Coronary artery (tissue), 2 donors: ENCODE measurements at regions not wholly inside any gene's neighbourhood (a gene's known extent, or its start where the extent isn't known, plus 50 kb on each side); places are given as distances from the start of the nearest gene placed in this dataset.
"Not testable (repeated sequence)": the region's sequence is repeated elsewhere in the genome, so short reads cannot be mapped to it uniquely, and the experiment has no call there.

Source experiments
- DNase-seq: peaks from one replicate; pipeline ENCODE4 v3.0.0-alpha.2; 2017; ENCODE audit warnings: low spot score
- H3K27ac ChIP-seq, 2 donors: fragments of 200-600 bp; sonication (generic); one replicate each; pipeline ENCODE4 v1.5.1; 2016 to 2019
- H3K4me3 ChIP-seq: fragments of 200-600 bp; sonication (generic); 2 replicates; pipeline ENCODE4 v1.5.1; 2016; ENCODE audit warnings: mild to moderate bottlenecking, moderate library complexity
- TF ChIP-seq, protein P1 (sequence below): fragments of 200-600 bp; sonication (generic); IDR thresholded peaks from one replicate; pipeline ENCODE4 v1.5.1; 2019; ENCODE audit warnings: antibody characterized with exemption

- no peak for DNase-seq
- Histone ChIP-seq H3K27ac (no peak overlapping the region), H3K4me3 (no peak overlapping the region)
- TF ChIP-seq, protein P1, sequence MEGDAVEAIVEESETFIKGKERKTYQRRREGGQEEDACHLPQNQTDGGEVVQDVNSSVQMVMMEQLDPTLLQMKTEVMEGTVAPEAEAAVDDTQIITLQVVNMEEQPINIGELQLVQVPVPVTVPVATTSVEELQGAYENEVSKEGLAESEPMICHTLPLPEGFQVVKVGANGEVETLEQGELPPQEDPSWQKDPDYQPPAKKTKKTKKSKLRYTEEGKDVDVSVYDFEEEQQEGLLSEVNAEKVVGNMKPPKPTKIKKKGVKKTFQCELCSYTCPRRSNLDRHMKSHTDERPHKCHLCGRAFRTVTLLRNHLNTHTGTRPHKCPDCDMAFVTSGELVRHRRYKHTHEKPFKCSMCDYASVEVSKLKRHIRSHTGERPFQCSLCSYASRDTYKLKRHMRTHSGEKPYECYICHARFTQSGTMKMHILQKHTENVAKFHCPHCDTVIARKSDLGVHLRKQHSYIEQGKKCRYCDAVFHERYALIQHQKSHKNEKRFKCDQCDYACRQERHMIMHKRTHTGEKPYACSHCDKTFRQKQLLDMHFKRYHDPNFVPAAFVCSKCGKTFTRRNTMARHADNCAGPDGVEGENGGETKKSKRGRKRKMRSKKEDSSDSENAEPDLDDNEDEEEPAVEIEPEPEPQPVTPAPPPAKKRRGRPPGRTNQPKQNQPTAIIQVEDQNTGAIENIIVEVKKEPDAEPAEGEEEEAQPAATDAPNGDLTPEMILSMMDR, result no peak
Measured at GRCh38 chr9:80491086-80491696, 919.4 kb downstream of the TLE4 start.

GRCh38 chr9:80489329-80489728 is 917.6 kb downstream of the TLE4 start:
- TF ChIP-seq, protein P1, result no peak
- no peak for DNase-seq
- Histone ChIP-seq H3K27ac (no peak overlapping the region), H3K4me3 (no peak overlapping the region)

GRCh38 chr9:80485420-80486250 is 913.9 kb downstream of the TLE4 start:
- H3K27ac ChIP-seq, result no peak overlapping the region
- no peak for DNase-seq
- TF ChIP-seq, protein P1, result no peak
- no peak overlapping the region for H3K4me3 ChIP-seq

DNA sequence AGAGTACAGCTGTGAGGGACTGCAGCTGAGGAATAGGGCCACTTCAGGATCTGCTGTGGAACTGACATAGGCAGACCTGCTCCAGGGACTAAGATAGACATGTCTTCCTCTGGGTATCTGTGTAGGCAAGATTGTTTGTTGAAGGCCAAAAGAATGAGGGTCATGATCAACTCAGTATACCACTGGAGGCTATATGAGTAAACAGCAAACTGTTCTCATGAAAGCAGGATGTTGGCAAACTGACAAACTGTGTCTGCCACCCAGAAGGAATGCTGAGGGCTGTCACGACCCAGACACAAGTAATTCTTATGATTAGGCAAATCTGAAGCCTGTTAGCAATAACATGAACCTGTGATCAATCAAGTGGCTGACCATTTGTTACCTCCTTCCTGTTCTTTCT is 910.5 kb downstream of the TLE4 start:
- DNase-seq, H3K27ac ChIP-seq, H3K4me3 ChIP-seq: not testable (repeated sequence)

DNA sequence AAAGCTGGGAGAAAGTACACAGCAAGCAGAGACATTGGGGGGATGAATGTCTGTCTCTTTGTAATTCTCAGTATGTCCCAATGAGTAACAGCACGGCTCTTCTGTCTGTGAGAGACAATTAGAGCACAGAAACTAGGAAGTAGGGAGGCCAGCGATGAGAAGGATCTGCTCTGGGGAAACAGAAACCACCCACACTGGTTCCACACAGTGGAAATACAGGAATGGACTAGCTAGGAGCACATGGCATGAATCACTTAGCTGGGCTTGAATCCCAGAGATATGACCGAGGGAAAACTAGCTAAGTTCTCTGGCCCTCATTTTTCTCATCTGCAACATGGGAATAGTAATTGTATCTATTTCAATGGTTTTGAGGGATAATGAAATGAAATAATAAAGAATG is 895.9 kb downstream of the TLE4 start:
- DNase-seq, result no peak
- TF ChIP-seq, protein P1, result no peak
- H3K27ac ChIP-seq, result no peak overlapping the region
- H3K4me3 ChIP-seq, result no peak overlapping the region

GRCh38 chr9:80465556-80465955 is 893.8 kb downstream of the TLE4 start:
- H3K4me3 ChIP-seq, result no peak overlapping the region
- no peak overlapping the region for H3K27ac ChIP-seq
- TF ChIP-seq, protein P1, result no peak
- DNase-seq, result no peak

- TF ChIP-seq, protein P1, result no peak
- no peak overlapping the region for H3K27ac ChIP-seq
- DNase-seq, result no peak
Measured at GRCh38 chr9:80449513-80449912, 877.7 kb downstream of the TLE4 start.

More at GRCh38 chr9:80449513-80449912, 877.7 kb downstream of the TLE4 start:
- no peak overlapping the region for H3K4me3 ChIP-seq
